ENCODE measurements at regions not wholly inside any gene's neighbourhood (a gene's known extent, or its start where the extent isn't known, plus 50 kb on each side); places are given as distances from the start of the nearest gene placed in this dataset.

DNA sequence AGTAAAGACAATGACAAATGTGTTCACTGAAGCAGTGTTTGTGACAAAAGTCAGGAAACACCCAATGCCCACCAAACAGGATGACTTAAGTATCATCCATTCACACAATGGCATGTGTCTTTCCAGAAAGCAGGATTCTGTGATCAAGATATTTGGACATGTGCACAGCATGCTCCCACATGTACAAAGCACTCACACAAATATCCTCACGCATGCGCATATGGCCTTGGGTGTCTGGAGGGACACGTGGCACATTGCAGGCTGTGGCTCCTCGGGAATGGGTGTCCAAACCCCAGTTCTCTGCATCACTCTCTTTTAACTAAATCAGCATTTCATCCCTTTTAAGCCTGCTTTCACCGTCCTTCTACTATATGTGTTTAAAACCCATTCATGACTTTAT is 130.5 kb downstream of the KLF13 start:
- H3K9me3 ChIP-seq (ENCODE audit: control insufficient read depth, insufficient read depth, low read depth, low read length), result no peaks in the 10 kb centered on the region
- TF ChIP-seq, protein P1, sequence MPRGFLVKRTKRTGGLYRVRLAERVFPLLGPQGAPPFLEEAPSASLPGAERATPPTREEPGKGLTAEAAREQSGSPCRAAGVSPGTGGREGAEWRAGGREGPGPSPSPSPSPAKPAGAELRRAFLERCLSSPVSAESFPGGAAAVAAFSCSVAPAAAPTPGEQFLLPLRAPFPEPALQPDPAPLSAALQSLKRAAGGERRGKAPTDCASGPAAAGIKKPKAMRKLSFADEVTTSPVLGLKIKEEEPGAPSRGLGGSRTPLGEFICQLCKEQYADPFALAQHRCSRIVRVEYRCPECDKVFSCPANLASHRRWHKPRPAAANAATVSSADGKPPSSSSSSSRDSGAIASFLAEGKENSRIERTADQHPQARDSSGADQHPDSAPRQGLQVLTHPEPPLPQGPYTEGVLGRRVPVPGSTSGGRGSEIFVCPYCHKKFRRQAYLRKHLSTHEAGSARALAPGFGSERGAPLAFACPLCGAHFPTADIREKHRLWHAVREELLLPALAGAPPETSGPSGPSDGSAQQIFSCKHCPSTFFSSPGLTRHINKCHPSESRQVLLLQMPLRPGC (tag by site-specific recombination; IDR thresholded peaks at IDR 0.05), result no peak
- no peak for TF ChIP-seq ZFP3 (tag by site-specific recombination; IDR thresholded peaks at IDR 0.05; ENCODE audit: low read depth)
- no peak for TF ChIP-seq ZNF843 (tag by site-specific recombination; IDR thresholded peaks at IDR 0.05)
- no peak for TF ChIP-seq BCL11B (tag by site-specific recombination; IDR thresholded peaks at IDR 0.05; ENCODE audit: low read depth)
- TF ChIP-seq SCRT1 (tag by site-specific recombination; IDR thresholded peaks at IDR 0.05; ENCODE audit: borderline replicate concordance), result no peak
- TF ChIP-seq KLF7 (tag by site-specific recombination; IDR thresholded peaks at IDR 0.05; ENCODE audit: borderline replicate concordance), result no peak
- TF ChIP-seq ZNF777 (tag by site-specific recombination; IDR thresholded peaks at IDR 0.05; ENCODE audit: borderline replicate concordance), result no peak
- TF ChIP-seq ZNF404 (tag by site-specific recombination; IDR thresholded peaks at IDR 0.05), result no peak
- TF ChIP-seq ZNF174 (tag by site-specific recombination; IDR thresholded peaks at IDR 0.05), result no peak
- TF ChIP-seq ZNF394 (tag by site-specific recombination; IDR thresholded peaks at IDR 0.05; ENCODE audit: borderline replicate concordance), result no peak
- no peak for TF ChIP-seq ZNF202 (tag by site-specific recombination; IDR thresholded peaks at IDR 0.05; ENCODE audit: borderline replicate concordance)
- no peak for TF ChIP-seq ZNF501 (tag by site-specific recombination; IDR thresholded peaks at IDR 0.05)
- TF ChIP-seq KLF10 (tag by site-specific recombination; IDR thresholded peaks at IDR 0.05), result no peak
- TF ChIP-seq ZNF585B (tag by site-specific recombination; IDR thresholded peaks at IDR 0.05), result no peak
- TF ChIP-seq SP3 (tag by site-specific recombination; IDR thresholded peaks at IDR 0.05), result no peak
- no peak for TF ChIP-seq ZNF239 (tag by site-specific recombination; IDR thresholded peaks at IDR 0.05)
- TF ChIP-seq, protein P2, sequence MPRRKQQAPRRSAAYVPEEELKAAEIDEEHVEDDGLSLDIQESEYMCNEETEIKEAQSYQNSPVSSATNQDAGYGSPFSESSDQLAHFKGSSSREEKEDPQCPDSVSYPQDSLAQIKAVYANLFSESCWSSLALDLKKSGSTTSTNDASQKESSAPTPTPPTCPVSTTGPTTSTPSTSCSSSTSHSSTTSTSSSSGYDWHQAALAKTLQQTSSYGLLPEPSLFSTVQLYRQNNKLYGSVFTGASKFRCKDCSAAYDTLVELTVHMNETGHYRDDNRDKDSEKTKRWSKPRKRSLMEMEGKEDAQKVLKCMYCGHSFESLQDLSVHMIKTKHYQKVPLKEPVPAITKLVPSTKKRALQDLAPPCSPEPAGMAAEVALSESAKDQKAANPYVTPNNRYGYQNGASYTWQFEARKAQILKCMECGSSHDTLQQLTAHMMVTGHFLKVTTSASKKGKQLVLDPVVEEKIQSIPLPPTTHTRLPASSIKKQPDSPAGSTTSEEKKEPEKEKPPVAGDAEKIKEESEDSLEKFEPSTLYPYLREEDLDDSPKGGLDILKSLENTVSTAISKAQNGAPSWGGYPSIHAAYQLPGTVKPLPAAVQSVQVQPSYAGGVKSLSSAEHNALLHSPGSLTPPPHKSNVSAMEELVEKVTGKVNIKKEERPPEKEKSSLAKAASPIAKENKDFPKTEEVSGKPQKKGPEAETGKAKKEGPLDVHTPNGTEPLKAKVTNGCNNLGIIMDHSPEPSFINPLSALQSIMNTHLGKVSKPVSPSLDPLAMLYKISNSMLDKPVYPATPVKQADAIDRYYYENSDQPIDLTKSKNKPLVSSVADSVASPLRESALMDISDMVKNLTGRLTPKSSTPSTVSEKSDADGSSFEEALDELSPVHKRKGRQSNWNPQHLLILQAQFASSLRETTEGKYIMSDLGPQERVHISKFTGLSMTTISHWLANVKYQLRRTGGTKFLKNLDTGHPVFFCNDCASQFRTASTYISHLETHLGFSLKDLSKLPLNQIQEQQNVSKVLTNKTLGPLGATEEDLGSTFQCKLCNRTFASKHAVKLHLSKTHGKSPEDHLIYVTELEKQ (tag by site-specific recombination; IDR thresholded peaks at IDR 0.05; ENCODE audit: borderline replicate concordance), result no peak
- no peak for TF ChIP-seq ZFP41 (tag by site-specific recombination; IDR thresholded peaks at IDR 0.05; ENCODE audit: borderline replicate concordance)
- TF ChIP-seq ZNF311 (tag by site-specific recombination; IDR thresholded peaks at IDR 0.05; ENCODE audit: borderline replicate concordance), result no peak
- H3K36me3 ChIP-seq (ENCODE audit: control insufficient read depth in 2 of 2, insufficient read depth in 1 of 2, low read length in 2 of 2), result no peaks in the 10 kb centered on the region
- H3K27ac ChIP-seq (ENCODE audit: extremely low read depth, low read depth, low read length), result no peak overlapping the region
- POLR2A ChIA-PET, result no interaction called here
- CTCF ChIA-PET, result no interaction called here
- no peak overlapping the region for H3K4me3 ChIP-seq (ENCODE audit: low read depth, low read length)
- no peaks in the 10 kb centered on the region for H3K4me1 ChIP-seq (ENCODE audit: control insufficient read depth, insufficient read depth, low read length)

DNA sequence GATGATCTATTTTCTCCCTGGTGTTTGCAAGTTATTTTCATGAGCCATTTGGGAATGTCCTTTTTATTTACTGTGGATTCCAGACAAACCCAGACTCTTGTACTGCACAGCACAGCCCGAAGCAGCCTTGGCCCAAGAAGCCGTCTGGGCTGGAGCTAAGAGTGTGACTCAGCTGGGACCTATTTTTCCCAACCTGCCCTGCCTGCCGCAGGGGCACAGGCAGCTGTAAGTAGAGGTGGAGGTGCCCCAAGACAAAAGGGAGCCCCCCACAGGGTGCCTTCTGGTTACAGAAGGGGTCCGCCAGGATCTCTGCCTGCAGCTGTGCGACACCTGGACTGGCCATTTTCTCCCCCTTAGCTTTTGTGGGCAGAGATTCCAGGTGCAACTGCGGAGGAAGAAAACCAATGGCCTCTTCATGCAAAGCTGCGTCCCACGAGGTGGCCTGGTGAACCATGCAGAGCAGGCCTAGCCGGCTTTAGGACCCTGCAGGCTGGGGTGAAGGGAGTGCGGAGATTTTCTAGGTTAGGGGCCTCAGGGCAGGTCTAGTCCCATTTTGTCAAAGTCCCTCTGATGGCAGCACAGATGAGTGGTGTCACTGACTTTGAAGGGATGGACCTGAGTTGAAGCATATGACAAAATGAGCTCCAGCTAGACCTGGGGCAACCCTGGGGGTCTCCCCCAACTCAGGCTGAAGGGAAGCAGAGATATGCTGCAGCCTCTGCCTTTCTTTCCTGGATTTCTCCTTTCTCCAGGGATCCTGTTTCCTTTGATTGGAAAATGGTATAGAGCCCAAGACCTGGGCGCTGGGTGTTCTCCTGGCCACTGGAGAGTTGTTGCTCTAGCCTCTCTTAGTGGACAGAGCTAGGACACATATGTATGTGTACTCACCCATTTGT is 131.2 kb downstream of the KLF13 start:
- Histone ChIP-seq H3K4me1 (ENCODE audit: control insufficient read depth, insufficient read depth, low read length) (no peaks in the 10 kb centered on the region), H3K9me3 (ENCODE audit: control insufficient read depth, insufficient read depth, low read depth, low read length) (no peaks in the 10 kb centered on the region), H3K4me3 (ENCODE audit: low read depth, low read length) (no peak overlapping the region), H3K27ac (ENCODE audit: extremely low read depth, low read depth, low read length) (no peak overlapping the region), H3K36me3 (ENCODE audit: control insufficient read depth in 2 of 2, insufficient read depth in 1 of 2, low read length in 2 of 2) (no peaks in the 10 kb centered on the region)
- ChIA-PET CTCF (interaction anchor here (1.0 kb wide), 1 partner anchor 21 kb away, joined by 3 read pairs; no protein-coding TSS in a partner anchor), POLR2A (interaction anchor here (0.5 kb wide), 1 partner anchor 419 kb away, joined by 3 read pairs; no protein-coding TSS in a partner anchor)
- TF ChIP-seq, protein P3, sequence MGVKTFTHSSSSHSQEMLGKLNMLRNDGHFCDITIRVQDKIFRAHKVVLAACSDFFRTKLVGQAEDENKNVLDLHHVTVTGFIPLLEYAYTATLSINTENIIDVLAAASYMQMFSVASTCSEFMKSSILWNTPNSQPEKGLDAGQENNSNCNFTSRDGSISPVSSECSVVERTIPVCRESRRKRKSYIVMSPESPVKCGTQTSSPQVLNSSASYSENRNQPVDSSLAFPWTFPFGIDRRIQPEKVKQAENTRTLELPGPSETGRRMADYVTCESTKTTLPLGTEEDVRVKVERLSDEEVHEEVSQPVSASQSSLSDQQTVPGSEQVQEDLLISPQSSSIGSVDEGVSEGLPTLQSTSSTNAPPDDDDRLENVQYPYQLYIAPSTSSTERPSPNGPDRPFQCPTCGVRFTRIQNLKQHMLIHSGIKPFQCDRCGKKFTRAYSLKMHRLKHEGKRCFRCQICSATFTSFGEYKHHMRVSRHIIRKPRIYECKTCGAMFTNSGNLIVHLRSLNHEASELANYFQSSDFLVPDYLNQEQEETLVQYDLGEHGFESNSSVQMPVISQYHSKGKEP (tag by site-specific recombination; IDR thresholded peaks at IDR 0.05), result no peak
- TF ChIP-seq ZBTB17 (tag by site-specific recombination; IDR thresholded peaks at IDR 0.05) (no peak), ZNF830 (tag by site-specific recombination; IDR thresholded peaks at IDR 0.05; ENCODE audit: low read depth) (no peak), ZNF654 (tag by site-specific recombination; IDR thresholded peaks at IDR 0.05; ENCODE audit: low read depth) (no peak), PRDM1 (tag by site-specific recombination; IDR thresholded peaks at IDR 0.05) (no peak)
- TF ChIP-seq, protein P4, sequence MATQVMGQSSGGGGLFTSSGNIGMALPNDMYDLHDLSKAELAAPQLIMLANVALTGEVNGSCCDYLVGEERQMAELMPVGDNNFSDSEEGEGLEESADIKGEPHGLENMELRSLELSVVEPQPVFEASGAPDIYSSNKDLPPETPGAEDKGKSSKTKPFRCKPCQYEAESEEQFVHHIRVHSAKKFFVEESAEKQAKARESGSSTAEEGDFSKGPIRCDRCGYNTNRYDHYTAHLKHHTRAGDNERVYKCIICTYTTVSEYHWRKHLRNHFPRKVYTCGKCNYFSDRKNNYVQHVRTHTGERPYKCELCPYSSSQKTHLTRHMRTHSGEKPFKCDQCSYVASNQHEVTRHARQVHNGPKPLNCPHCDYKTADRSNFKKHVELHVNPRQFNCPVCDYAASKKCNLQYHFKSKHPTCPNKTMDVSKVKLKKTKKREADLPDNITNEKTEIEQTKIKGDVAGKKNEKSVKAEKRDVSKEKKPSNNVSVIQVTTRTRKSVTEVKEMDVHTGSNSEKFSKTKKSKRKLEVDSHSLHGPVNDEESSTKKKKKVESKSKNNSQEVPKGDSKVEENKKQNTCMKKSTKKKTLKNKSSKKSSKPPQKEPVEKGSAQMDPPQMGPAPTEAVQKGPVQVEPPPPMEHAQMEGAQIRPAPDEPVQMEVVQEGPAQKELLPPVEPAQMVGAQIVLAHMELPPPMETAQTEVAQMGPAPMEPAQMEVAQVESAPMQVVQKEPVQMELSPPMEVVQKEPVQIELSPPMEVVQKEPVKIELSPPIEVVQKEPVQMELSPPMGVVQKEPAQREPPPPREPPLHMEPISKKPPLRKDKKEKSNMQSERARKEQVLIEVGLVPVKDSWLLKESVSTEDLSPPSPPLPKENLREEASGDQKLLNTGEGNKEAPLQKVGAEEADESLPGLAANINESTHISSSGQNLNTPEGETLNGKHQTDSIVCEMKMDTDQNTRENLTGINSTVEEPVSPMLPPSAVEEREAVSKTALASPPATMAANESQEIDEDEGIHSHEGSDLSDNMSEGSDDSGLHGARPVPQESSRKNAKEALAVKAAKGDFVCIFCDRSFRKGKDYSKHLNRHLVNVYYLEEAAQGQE (tag by site-specific recombination; IDR thresholded peaks at IDR 0.05), result no peak

Measured in HEK293 (cell line).